ENCODE measurements at regions not wholly inside any gene's neighbourhood (a gene's known extent, or its start where the extent isn't known, plus 50 kb on each side); places are given as distances from the start of the nearest gene placed in this dataset.
A peak's percentile ranks its signal among the peaks of the same experiment; 100 is the strongest.
"Not testable (repeated sequence)": the region's sequence is repeated elsewhere in the genome, so short reads cannot be mapped to it uniquely, and the experiment has no call there.

DNA sequence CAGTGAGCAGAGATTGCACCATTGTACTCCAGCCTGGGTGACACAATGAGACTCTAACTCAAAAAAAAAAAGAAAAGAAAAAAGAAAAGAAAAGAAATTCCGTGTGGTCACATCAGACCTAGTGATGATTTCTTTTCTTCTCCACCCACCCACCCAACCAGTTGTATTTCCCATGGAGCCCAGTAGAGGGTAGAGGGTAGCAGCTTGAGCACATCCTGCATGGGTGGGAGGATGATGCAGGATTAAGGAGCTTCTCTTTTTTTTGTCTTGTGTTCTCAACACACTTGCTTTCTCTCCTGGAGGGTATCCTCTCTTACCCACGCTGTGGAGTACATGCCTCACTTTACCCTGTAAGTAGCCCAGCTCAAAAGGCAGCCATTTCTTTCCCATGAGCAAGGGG is 118.6 kb upstream of the CARD11 start:
- 50% methylated on average over 1 of the region's 2 CpGs; no CpG with 5 or more reads in 1 of the 2 experiments for WGBS, 2 experiments (ENCODE audit: extremely low coverage in 2 of 2, insufficient read length in 1 of 2)
- H2AK9ac ChIP-seq (replicated peaks; ENCODE audit: low read depth, low read length, poor library complexity) = no peak overlapping the region
- H3K4ac ChIP-seq (ENCODE audit: low read depth, low read length) = no peak overlapping the region
- no peak overlapping the region for H2AFZ ChIP-seq (replicated peaks; ENCODE audit: low read length, poor library complexity)
- H3K4me1 ChIP-seq (ENCODE audit: control insufficient read depth, insufficient read depth, low read length) = no peaks in the 10 kb centered on the region
- no peak overlapping the region for H4K5ac ChIP-seq (ENCODE audit: low read depth, low read length)
- DNase-seq (peak; percentile 7), ATAC-seq (ENCODE audit: low read depth) (no peak)
- in situ Hi-C loops (cut with MboI; ENCODE audit: low sequenced_read_pairs) = loop anchor here (25.0 kb wide), 1 partner anchor 475 kb away; the partner anchor contains the start of gene AMZ1
- H3K23ac ChIP-seq (ENCODE audit: low read depth, low read length) = no peak overlapping the region
- H3K14ac ChIP-seq (replicated peaks; ENCODE audit: low read depth, low read length) = no peak overlapping the region
- H4K91ac ChIP-seq (ENCODE audit: insufficient read depth, low read depth, low read length) = no peak overlapping the region
- H3K9ac ChIP-seq (ENCODE audit: low read depth, low read length) = no peak overlapping the region
- H3K27me3 ChIP-seq (ENCODE audit: control insufficient read depth, insufficient read depth, low read length) = peaks cover 4% of the 10 kb centered on the region; the same call in 1 of the 2 replicates
- no peak overlapping the region for H4K8ac ChIP-seq (ENCODE audit: low read depth in 2 of 2, low read length in 2 of 2)
- no peak overlapping the region for H2BK15ac ChIP-seq (ENCODE audit: low read depth, low read length)
- intact Hi-C loops (cut with micrococcal nuclease) = no loop called here
- no TSS peak for BruUV-seq (replicated peaks)
- no peaks in the 10 kb centered on the region for H3K9me3 ChIP-seq (ENCODE audit: control insufficient read depth, insufficient read depth, low read length)
- no peak overlapping the region for H2BK5ac ChIP-seq (ENCODE audit: low read depth, low read length, poor library complexity, severe bottlenecking)
- POLR2A ChIA-PET (ENCODE audit: unreplicated experiment) = no interaction called here
- H3K79me1 ChIP-seq (ENCODE audit: low read depth in 1 of 2, low read length in 2 of 2) = no peaks in the 10 kb centered on the region
- no peaks in the 10 kb centered on the region for H3K9me1 ChIP-seq (ENCODE audit: insufficient read depth, low read length)
- H2BK20ac ChIP-seq (ENCODE audit: low read depth, low read length) = no peak overlapping the region
- H2AK5ac ChIP-seq (ENCODE audit: low read depth, low read length) = no peak overlapping the region
- dilution Hi-C loops (cut with HindIII; ENCODE audit: low sequenced_read_pairs, unreplicated experiment) = no loop called here
- no peaks in the 10 kb centered on the region for H4K20me1 ChIP-seq (ENCODE audit: insufficient read depth, low read length)
- H2BK120ac ChIP-seq (ENCODE audit: low read depth, low read length) = no peak overlapping the region
- H3K4me2 ChIP-seq (ENCODE audit: low read depth, low read length) = no peak overlapping the region
- TF ChIP-seq, protein P1, sequence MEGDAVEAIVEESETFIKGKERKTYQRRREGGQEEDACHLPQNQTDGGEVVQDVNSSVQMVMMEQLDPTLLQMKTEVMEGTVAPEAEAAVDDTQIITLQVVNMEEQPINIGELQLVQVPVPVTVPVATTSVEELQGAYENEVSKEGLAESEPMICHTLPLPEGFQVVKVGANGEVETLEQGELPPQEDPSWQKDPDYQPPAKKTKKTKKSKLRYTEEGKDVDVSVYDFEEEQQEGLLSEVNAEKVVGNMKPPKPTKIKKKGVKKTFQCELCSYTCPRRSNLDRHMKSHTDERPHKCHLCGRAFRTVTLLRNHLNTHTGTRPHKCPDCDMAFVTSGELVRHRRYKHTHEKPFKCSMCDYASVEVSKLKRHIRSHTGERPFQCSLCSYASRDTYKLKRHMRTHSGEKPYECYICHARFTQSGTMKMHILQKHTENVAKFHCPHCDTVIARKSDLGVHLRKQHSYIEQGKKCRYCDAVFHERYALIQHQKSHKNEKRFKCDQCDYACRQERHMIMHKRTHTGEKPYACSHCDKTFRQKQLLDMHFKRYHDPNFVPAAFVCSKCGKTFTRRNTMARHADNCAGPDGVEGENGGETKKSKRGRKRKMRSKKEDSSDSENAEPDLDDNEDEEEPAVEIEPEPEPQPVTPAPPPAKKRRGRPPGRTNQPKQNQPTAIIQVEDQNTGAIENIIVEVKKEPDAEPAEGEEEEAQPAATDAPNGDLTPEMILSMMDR (conservative IDR thresholded peaks at IDR 0.05; ENCODE audit: low read depth, low read length) = no peak
- TF ChIP-seq CEBPB (IDR thresholded peaks at IDR 0.05; ENCODE audit: low read depth, low read length) = no peak
- no peak for TF ChIP-seq RFX5 (IDR thresholded peaks at IDR 0.05; ENCODE audit: low read depth, low read length)
- TF ChIP-seq POLR2A (IDR thresholded peaks at IDR 0.05; ENCODE audit: low read depth, low read length) = no peak
- TF ChIP-seq, protein P2, sequence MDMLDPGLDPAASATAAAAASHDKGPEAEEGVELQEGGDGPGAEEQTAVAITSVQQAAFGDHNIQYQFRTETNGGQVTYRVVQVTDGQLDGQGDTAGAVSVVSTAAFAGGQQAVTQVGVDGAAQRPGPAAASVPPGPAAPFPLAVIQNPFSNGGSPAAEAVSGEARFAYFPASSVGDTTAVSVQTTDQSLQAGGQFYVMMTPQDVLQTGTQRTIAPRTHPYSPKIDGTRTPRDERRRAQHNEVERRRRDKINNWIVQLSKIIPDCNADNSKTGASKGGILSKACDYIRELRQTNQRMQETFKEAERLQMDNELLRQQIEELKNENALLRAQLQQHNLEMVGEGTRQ (IDR thresholded peaks at IDR 0.05; ENCODE audit: low read depth, low read length) = no peak
- no peak for TF ChIP-seq CHD1 (IDR thresholded peaks at IDR 0.05; ENCODE audit: low read depth, low read length)
- no peak for TF ChIP-seq MAZ (IDR thresholded peaks at IDR 0.05; ENCODE audit: borderline replicate concordance, low read depth, low read length)
- H3K56ac ChIP-seq (ENCODE audit: extremely low read depth, insufficient read depth, low read length) = no peak overlapping the region
- CTCF ChIA-PET = no interaction called here
- H3K27ac ChIP-seq (ENCODE audit: insufficient read depth, low read length) = no peak overlapping the region
- no peak overlapping the region for H3K4me3 ChIP-seq (ENCODE audit: insufficient read depth, low read depth, low read length)
- H3K36me3 ChIP-seq (ENCODE audit: control insufficient read depth, insufficient read depth, low read length) = no peaks in the 10 kb centered on the region
- no peak overlapping the region for H3K18ac ChIP-seq (ENCODE audit: low read depth, low read length)

- H3K4me3 ChIP-seq (ENCODE audit: insufficient read depth, low read depth, low read length); H2AK5ac ChIP-seq (ENCODE audit: low read depth, low read length); H2BK5ac ChIP-seq (ENCODE audit: low read depth, low read length, poor library complexity, severe bottlenecking); POLR2A ChIA-PET (ENCODE audit: unreplicated experiment); H4K5ac ChIP-seq (ENCODE audit: low read depth, low read length); H3K36me3 ChIP-seq (ENCODE audit: control insufficient read depth, insufficient read depth, low read length); H3K9me3 ChIP-seq (ENCODE audit: control insufficient read depth, insufficient read depth, low read length); H2BK15ac ChIP-seq (ENCODE audit: low read depth, low read length); H2BK20ac ChIP-seq (ENCODE audit: low read depth, low read length); H3K4ac ChIP-seq (ENCODE audit: low read depth, low read length); intact Hi-C loops (cut with micrococcal nuclease); H3K4me1 ChIP-seq (ENCODE audit: control insufficient read depth, insufficient read depth, low read length); H2AK9ac ChIP-seq (replicated peaks; ENCODE audit: low read depth, low read length, poor library complexity); H3K9me1 ChIP-seq (ENCODE audit: insufficient read depth, low read length); H3K9ac ChIP-seq (ENCODE audit: low read depth, low read length); H3K27ac ChIP-seq (ENCODE audit: insufficient read depth, low read length); H2AFZ ChIP-seq (replicated peaks; ENCODE audit: low read length, poor library complexity); H4K8ac ChIP-seq (ENCODE audit: low read depth in 2 of 2, low read length in 2 of 2); BruUV-seq (replicated peaks); H3K56ac ChIP-seq (ENCODE audit: extremely low read depth, insufficient read depth, low read length); H3K4me2 ChIP-seq (ENCODE audit: low read depth, low read length); H3K18ac ChIP-seq (ENCODE audit: low read depth, low read length); H4K20me1 ChIP-seq (ENCODE audit: insufficient read depth, low read length); H3K14ac ChIP-seq (replicated peaks; ENCODE audit: low read depth, low read length); dilution Hi-C loops (cut with HindIII; ENCODE audit: low sequenced_read_pairs, unreplicated experiment); DNase-seq; CTCF ChIA-PET; H4K91ac ChIP-seq (ENCODE audit: insufficient read depth, low read depth, low read length); H3K23ac ChIP-seq (ENCODE audit: low read depth, low read length); H2BK120ac ChIP-seq (ENCODE audit: low read depth, low read length); H3K27me3 ChIP-seq (ENCODE audit: control insufficient read depth, insufficient read depth, low read length); ATAC-seq (ENCODE audit: low read depth); H3K79me1 ChIP-seq (ENCODE audit: low read depth in 1 of 2, low read length in 2 of 2): not testable (repeated sequence)
- WGBS, 2 experiments (ENCODE audit: extremely low coverage in 2 of 2, insufficient read length in 1 of 2) = 38% methylated on average over 1 of the region's 4 CpGs; no CpG with 5 or more reads in 1 of the 2 experiments
- in situ Hi-C loops (cut with MboI; ENCODE audit: low sequenced_read_pairs) = loop anchor here (25.0 kb wide), 1 partner anchor 475 kb away; the partner anchor contains the start of gene AMZ1
Measured at GRCh38 chr7:3162798-3163197, 119.1 kb upstream of the CARD11 start.
